ENCODE measurements at regions not wholly inside any gene's neighbourhood (a gene's known extent, or its start where the extent isn't known, plus 50 kb on each side); places are given as distances from the start of the nearest gene placed in this dataset.
"Not testable (repeated sequence)": the region's sequence is repeated elsewhere in the genome, so short reads cannot be mapped to it uniquely, and the experiment has no call there.

- no peak for DNase-seq
Observed at GRCh38 chr2:88860421-88861075, 169.1 kb downstream of the RPIA start.

GRCh38 chr2:88865801-88866371 is 174.4 kb downstream of the RPIA start:
- DNase-seq = no peak

GRCh38 chr2:88866756-88867155 is 175.3 kb downstream of the RPIA start:
- no peak for DNase-seq

GRCh38 chr2:88868861-88869260 is 177.4 kb downstream of the RPIA start:
- no peak for DNase-seq

- no peak for DNase-seq
Observed at GRCh38 chr2:88870267-88870839, 178.9 kb downstream of the RPIA start.

GRCh38 chr2:88871336-88871735 is 179.9 kb downstream of the RPIA start:
- DNase-seq = no peak

GRCh38 chr2:88873620-88874019 is 182.1 kb downstream of the RPIA start:
- no peak for DNase-seq

- peak; percentile 26 for DNase-seq
Observed at GRCh38 chr2:88874063-88874657, 182.7 kb downstream of the RPIA start.

- no peak for DNase-seq
Observed at GRCh38 chr2:88875736-88876135, 184.3 kb downstream of the RPIA start.

GRCh38 chr2:88880441-88880953 is 189.0 kb downstream of the RPIA start:
- peak; percentile 36 for DNase-seq

- no peak for DNase-seq
Observed at GRCh38 chr2:88885275-88885674, 193.8 kb downstream of the RPIA start.

- DNase-seq = no peak
Observed at GRCh38 chr2:88885679-88886416, 194.4 kb downstream of the RPIA start.

GRCh38 chr2:88887466-88887865 is 196.0 kb downstream of the RPIA start:
- not testable (repeated sequence) for DNase-seq

- no peak for DNase-seq
Observed at GRCh38 chr2:88892207-88892606, 200.7 kb downstream of the RPIA start.

GRCh38 chr2:88892788-88893187 is 201.3 kb downstream of the RPIA start:
- DNase-seq = no peak

GRCh38 chr2:88896971-88897370 is 205.5 kb downstream of the RPIA start:
- no peak for DNase-seq

- DNase-seq = no peak
Observed at GRCh38 chr2:88897715-88898114, 206.2 kb downstream of the RPIA start.

GRCh38 chr2:88903749-88904353 is 212.4 kb downstream of the RPIA start:
- peak; percentile 4 for DNase-seq

- no peak for DNase-seq
Observed at GRCh38 chr2:88913280-88913679, 221.8 kb downstream of the RPIA start.

GRCh38 chr2:88919087-88919738 is 227.7 kb downstream of the RPIA start:
- DNase-seq = no peak

- DNase-seq = not testable (repeated sequence)
Observed at GRCh38 chr2:88920399-88920798, 228.9 kb downstream of the RPIA start.

GRCh38 chr2:88924533-88924932 is 233.1 kb downstream of the RPIA start:
- DNase-seq = no peak
